COLO668 (cell line): ENCODE measurements at regions not wholly inside any gene's neighbourhood (a gene's known extent, or its start where the extent isn't known, plus 50 kb on each side); places are given as distances from the start of the nearest gene placed in this dataset.
"Not testable (repeated sequence)": the region's sequence is repeated elsewhere in the genome, so short reads cannot be mapped to it uniquely, and the experiment has no call there.

Experiments
- DNase-seq: peaks from one replicate; lab custom pipeline; 2025; ENCODE audit not compliant: unreplicated experiment; lab: John Stamatoyannopoulos, UW

GRCh38 chr14:30417121-30417520 is 141.8 kb upstream of the G2E3 start:
- DNase-seq: no peak

- DNase-seq: no peak
Observed at GRCh38 chr14:30417999-30418398, 141.0 kb upstream of the G2E3 start.

- no peak for DNase-seq
Observed at GRCh38 chr14:30419037-30419436, 139.9 kb upstream of the G2E3 start.

- no peak for DNase-seq
Observed at GRCh38 chr14:30420515-30420914, 138.4 kb upstream of the G2E3 start.

GRCh38 chr14:30426463-30426862 is 132.5 kb upstream of the G2E3 start:
- DNase-seq: no peak

- DNase-seq: no peak
Observed at GRCh38 chr14:30427401-30427800, 131.6 kb upstream of the G2E3 start.

GRCh38 chr14:30427846-30428245 is 131.1 kb upstream of the G2E3 start:
- no peak for DNase-seq

GRCh38 chr14:30431552-30431951 is 127.4 kb upstream of the G2E3 start:
- DNase-seq: no peak

- no peak for DNase-seq
Observed at GRCh38 chr14:30440961-30441360, 118.0 kb upstream of the G2E3 start.

- no peak for DNase-seq
Observed at GRCh38 chr14:30443368-30444007, 115.5 kb upstream of the G2E3 start.

- DNase-seq: no peak
Observed at GRCh38 chr14:30444451-30444850, 114.5 kb upstream of the G2E3 start.

GRCh38 chr14:30445011-30445793 is 113.8 kb upstream of the G2E3 start:
- no peak for DNase-seq

- DNase-seq: no peak
Observed at GRCh38 chr14:30445852-30446251, 113.1 kb upstream of the G2E3 start.

- DNase-seq: no peak
Observed at GRCh38 chr14:30450631-30451545, 108.1 kb upstream of the G2E3 start.

- no peak for DNase-seq
Observed at GRCh38 chr14:30456296-30456695, 102.7 kb upstream of the G2E3 start.

GRCh38 chr14:30462358-30462757 is 96.6 kb upstream of the G2E3 start:
- no peak for DNase-seq

- no peak for DNase-seq
Observed at GRCh38 chr14:30464481-30464880, 94.5 kb upstream of the G2E3 start.

- no peak for DNase-seq
Observed at GRCh38 chr14:30468354-30468753, 90.6 kb upstream of the G2E3 start.

GRCh38 chr14:30471980-30472379 is 87.0 kb upstream of the G2E3 start:
- no peak for DNase-seq

- DNase-seq: not testable (repeated sequence)
Observed at GRCh38 chr14:30473846-30474696, 84.9 kb upstream of the G2E3 start.

- DNase-seq: no peak
Observed at GRCh38 chr14:30482276-30482675, 76.7 kb upstream of the G2E3 start.
